Suprapubic skin (tissue), 4 donors: ENCODE measurements at regions not wholly inside any gene's neighbourhood (a gene's known extent, or its start where the extent isn't known, plus 50 kb on each side); places are given as distances from the start of the nearest gene placed in this dataset.

Experiments used
- CTCF ChIP-seq, 2 donors: fragments of 200-600 bp in 1 of 2; fragments of 450-650 bp in 1 of 2; sonication (generic) in 1 of 2; IDR thresholded peaks; one replicate each; pipeline ENCODE4 v1.5.1; 2016 to 2019; ENCODE audit warnings: antibody characterized with exemption in 2 of 2, mild to moderate bottlenecking in 1 of 2, moderate library complexity in 1 of 2
- POLR2A ChIP-seq, 2 donors: fragments of 450-650 bp; IDR thresholded peaks; one replicate each; pipeline ENCODE4 v1.6.1; 2017; ENCODE audit warnings: antibody characterized with exemption in 2 of 2, mild to moderate bottlenecking in 2 of 2, moderate library complexity in 2 of 2
- POLR2AphosphoS5 ChIP-seq, 3 donors: sonication (generic); formaldehyde crosslinking; IDR thresholded peaks; one replicate each; pipeline ENCODE4 v1.6.1; 2017; ENCODE audit warnings: antibody characterized with exemption in 3 of 3

GRCh38 chr15:93703092-93703739, 528.1 kb upstream of the MCTP2 start:
- TF ChIP-seq POLR2AphosphoS5 (IDR thresholded peaks at IDR 0.05) (no peak), CTCF (IDR thresholded peaks at IDR 0.05) (no peak), POLR2A (IDR thresholded peaks at IDR 0.05) (no peak)
